MM.1S (cell line): ENCODE measurements at regions not wholly inside any gene's neighbourhood (a gene's known extent, or its start where the extent isn't known, plus 50 kb on each side); places are given as distances from the start of the nearest gene placed in this dataset.

Experiments used
- CTCF ChIP-seq: fragments of 300-600 bp; sonication (generic); IDR thresholded peaks from 2 replicates; pipeline ENCODE4 v1.5.1; 2016; ENCODE audit warnings: antibody characterized with exemption, low read length, mixed read lengths
- EZH2 ChIP-seq: fragments of 300-600 bp; sonication (generic); optimal IDR thresholded peaks from 2 replicates; pipeline ENCODE3; 2017; ENCODE audit warnings: low read depth, mild to moderate bottlenecking, antibody characterized with exemption, low read length, mixed read lengths
- EZH2phosphoT487 ChIP-seq: fragments of 300-600 bp; sonication (generic); IDR thresholded peaks from 2 replicates; pipeline ENCODE4 v1.6.1; 2018; ENCODE audit warnings: antibody characterized with exemption, low read length

- no peak for TF ChIP-seq CTCF
- TF ChIP-seq EZH2phosphoT487: no peak
- no peak for TF ChIP-seq EZH2
Observed at GRCh38 chr1:229971141-229971540, 95.9 kb upstream of the GALNT2 start.
